Smooth muscle cell (in vitro differentiated cells): ENCODE measurements at regions not wholly inside any gene's neighbourhood (a gene's known extent, or its start where the extent isn't known, plus 50 kb on each side); places are given as distances from the start of the nearest gene placed in this dataset.

Experiments used
- DNase-seq: peaks from one replicate; lab custom pipeline; 2025; ENCODE audit not compliant: unreplicated experiment; lab: John Stamatoyannopoulos, UW
- H2AFZ ChIP-seq: fragments of 200-600 bp; sonication (generic); 2 replicates; pipeline ENCODE4 v1.6.0; 2016; ENCODE audit warnings: antibody characterized with exemption, low read depth, mild to moderate bottlenecking
- H3F3A ChIP-seq: fragments of 200-600 bp; sonication (generic); 2 replicates; pipeline ENCODE4 v1.6.0; 2017; ENCODE audit warnings: antibody characterized with exemption, low read depth
- H3K27ac ChIP-seq: fragments of 200-600 bp; sonication (generic); 2 replicates; pipeline ENCODE4 v1.5.1; 2016; ENCODE audit warnings: low read depth, mild to moderate bottlenecking
- H3K27me3 ChIP-seq: fragments of 200-600 bp; sonication (generic); 2 replicates; pipeline ENCODE4 v1.6.1; 2016; ENCODE audit warnings: low read depth, mild to moderate bottlenecking
- H3K36me3 ChIP-seq: fragments of 200-600 bp; sonication (generic); 2 replicates; pipeline ENCODE4 v1.5.1; 2016; ENCODE audit warnings: low read depth
- H3K4me1 ChIP-seq: fragments of 200-600 bp; sonication (generic); 2 replicates; pipeline ENCODE4 v1.5.1; 2016; ENCODE audit warnings: low read depth
- H3K4me2 ChIP-seq: fragments of 200-600 bp; sonication (generic); 2 replicates; pipeline ENCODE4 v1.6.0; 2016; ENCODE audit warnings: mild to moderate bottlenecking
- H3K4me3 ChIP-seq: fragments of 200-600 bp; sonication (generic); 2 replicates; pipeline ENCODE4 v1.5.1; 2016; ENCODE audit warnings: mild to moderate bottlenecking
- H3K79me2 ChIP-seq: fragments of 200-600 bp; sonication (generic); 2 replicates; pipeline ENCODE4 v1.6.0; 2016; ENCODE audit warnings: low read depth, mild to moderate bottlenecking
- H3K9ac ChIP-seq: fragments of 200-600 bp; sonication (generic); 2 replicates; pipeline ENCODE4 v1.6.0; 2016; ENCODE audit warnings: low read depth
- H3K9me3 ChIP-seq: fragments of 200-600 bp; sonication (generic); replicated peaks from 2 replicates; pipeline ENCODE4 v1.5.1; 2016; ENCODE audit warnings: low read depth
- H4K20me1 ChIP-seq: fragments of 200-600 bp; sonication (generic); 2 replicates; pipeline ENCODE4 v1.6.0; 2016; ENCODE audit warnings: low read depth
- CTCF ChIP-seq: fragments of 200-600 bp; sonication (generic); IDR thresholded peaks from 2 replicates; pipeline ENCODE4 v1.5.1; 2017; ENCODE audit warnings: borderline replicate concordance, mild to moderate bottlenecking, antibody characterized with exemption; ENCODE audit not compliant: insufficient read depth, poor library complexity, severe bottlenecking
- WGBS: methylation state at CpG from one replicate; pipeline ENCODE4 v1.1.7; 2016; ENCODE audit warnings: low lambda C conversion rate; 5-methylcytosine and 5-hydroxymethylcytosine counted together

- Histone ChIP-seq H3K36me3 (no peaks in the 10 kb centered on the region), H3F3A (no peaks in the 10 kb centered on the region), H4K20me1 (no peaks in the 10 kb centered on the region), H3K9me3 (no peaks in the 10 kb centered on the region), H3K79me2 (no peaks in the 10 kb centered on the region), H3K4me2 (no peak overlapping the region), H3K9ac (no peak overlapping the region), H3K27ac (no peak overlapping the region), H3K4me3 (no peak overlapping the region), H3K4me1 (no peaks in the 10 kb centered on the region), H3K27me3 (no peaks in the 10 kb centered on the region), H2AFZ (no peak overlapping the region)
- DNase-seq: no peak
- no peak for TF ChIP-seq CTCF
- 97% methylated on average over 3 of the region's 3 CpGs for WGBS
Observed at GRCh38 chr4:124396333-124396732, 316.2 kb downstream of the ANKRD50 start.

DNA sequence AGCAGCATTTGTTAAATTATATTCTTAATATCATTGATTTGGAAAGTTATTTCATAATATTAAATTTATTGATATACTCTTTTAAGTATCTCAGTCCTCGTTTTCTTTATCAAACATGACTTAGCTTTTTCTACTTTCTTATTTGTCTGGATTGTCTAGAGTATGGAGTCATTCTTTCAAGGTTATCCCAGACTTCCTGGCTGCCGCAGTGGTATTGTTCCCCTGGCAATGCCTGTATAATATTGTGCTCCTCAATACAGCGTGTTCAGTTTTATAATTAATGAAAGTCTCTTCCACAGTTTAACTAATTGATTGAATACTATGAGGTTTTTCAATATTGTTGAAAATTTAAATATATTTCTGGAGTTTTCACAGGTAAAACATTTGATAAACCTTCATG lies 310.9 kb downstream of the ANKRD50 start:
- Histone ChIP-seq H3K79me2 (no peaks in the 10 kb centered on the region), H3K27ac (no peak overlapping the region), H3F3A (no peaks in the 10 kb centered on the region), H2AFZ (no peak overlapping the region), H3K27me3 (no peaks in the 10 kb centered on the region), H3K9me3 (no peaks in the 10 kb centered on the region), H3K9ac (no peak overlapping the region), H3K4me3 (no peak overlapping the region), H3K4me1 (no peaks in the 10 kb centered on the region), H3K4me2 (no peak overlapping the region), H4K20me1 (no peaks in the 10 kb centered on the region), H3K36me3 (no peaks in the 10 kb centered on the region)
- TF ChIP-seq CTCF: no peak
- no peak for DNase-seq
- 85% methylated on average over 3 of the region's 3 CpGs for WGBS

GRCh38 chr4:124409044-124409443 lies 303.5 kb downstream of the ANKRD50 start:
- Histone ChIP-seq H3K9me3 (no peaks in the 10 kb centered on the region), H3K4me3 (no peak overlapping the region), H3K4me2 (no peak overlapping the region), H3K9ac (no peak overlapping the region), H2AFZ (peak overlapping the region; percentile 30), H3K27me3 (no peaks in the 10 kb centered on the region), H3K36me3 (no peaks in the 10 kb centered on the region), H3F3A (no peaks in the 10 kb centered on the region), H3K79me2 (no peaks in the 10 kb centered on the region), H4K20me1 (no peaks in the 10 kb centered on the region), H3K4me1 (no peaks in the 10 kb centered on the region), H3K27ac (no peak overlapping the region)
- no peak for DNase-seq
- 69% methylated on average over 4 of the region's 4 CpGs for WGBS
- TF ChIP-seq CTCF: no peak

- Histone ChIP-seq H3K36me3 (no peaks in the 10 kb centered on the region), H4K20me1 (no peaks in the 10 kb centered on the region), H3K79me2 (no peaks in the 10 kb centered on the region), H3K4me1 (no peaks in the 10 kb centered on the region), H3F3A (no peaks in the 10 kb centered on the region), H3K27me3 (no peaks in the 10 kb centered on the region), H3K27ac (peak overlapping the region; percentile 78), H2AFZ (peak overlapping the region; percentile 98), H3K9me3 (no peaks in the 10 kb centered on the region), H3K4me3 (no peak overlapping the region), H3K9ac (peak overlapping the region; percentile 35), H3K4me2 (peak overlapping the region; percentile 86)
- TF ChIP-seq CTCF: no peak
- DNase-seq: no peak
- 88% methylated on average over 2 of the region's 2 CpGs for WGBS
Observed at GRCh38 chr4:124414276-124415040, 298.1 kb downstream of the ANKRD50 start.
